ENCODE measurements at regions not wholly inside any gene's neighbourhood (a gene's known extent, or its start where the extent isn't known, plus 50 kb on each side); places are given as distances from the start of the nearest gene placed in this dataset.

DNA sequence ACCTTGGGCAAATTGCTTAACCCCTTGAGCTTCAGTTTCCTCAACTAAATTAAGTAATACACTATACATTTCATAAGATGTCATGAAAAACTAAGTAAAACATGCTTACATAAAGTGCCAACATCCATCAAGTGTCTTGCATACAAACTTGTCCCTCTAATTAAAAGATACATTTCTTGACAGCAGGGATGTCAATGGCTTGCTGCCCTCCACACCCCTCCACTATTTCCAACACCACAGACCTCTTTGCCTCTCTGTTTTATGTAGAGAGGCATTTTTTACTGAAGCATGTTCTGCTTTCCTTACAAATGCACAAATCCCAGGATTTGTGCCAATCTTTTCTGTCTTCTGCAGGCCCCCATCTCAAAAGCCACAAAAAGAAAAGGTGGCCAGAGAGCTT, 89.0 kb upstream of the HOXC13 start:
- Histone ChIP-seq H3K9me3 (replicated peaks; ENCODE audit: control insufficient read depth, insufficient read depth, low read length) (no peaks in the 10 kb centered on the region), H3K27me3 (ENCODE audit: control insufficient read depth in 2 of 2, insufficient read depth in 2 of 2, low read length in 2 of 2) (peaks cover 2 to 11% of the 10 kb centered on the region in 2 experiments), H3K79me2 (ENCODE audit: control insufficient read depth, insufficient read depth, low read length) (no peaks in the 10 kb centered on the region), H3K4me2 (ENCODE audit: insufficient read depth, low read length) (no peak overlapping the region), H4K20me1 (replicated peaks; ENCODE audit: control insufficient read depth, extremely low read depth, insufficient read depth, low read length) (no peaks in the 10 kb centered on the region), H3K27ac (ENCODE audit: insufficient read depth, low read depth, low read length) (no peak overlapping the region), H3K9ac (replicated peaks; ENCODE audit: extremely low read depth, insufficient read depth, low read length) (no peak overlapping the region), H3K9me1 (replicated peaks; ENCODE audit: control insufficient read depth, extremely low read depth, insufficient read depth, low read length) (no peaks in the 10 kb centered on the region), H3K4me3 (replicated peaks in 1 of 3; ENCODE audit: insufficient read depth in 1 of 3, low read depth in 1 of 3, low read length in 3 of 3) (no peak overlapping the region), H3K4me1 (ENCODE audit: control insufficient read depth, extremely low read depth, insufficient read depth, low read length) (no peaks in the 10 kb centered on the region), H3K36me3 (ENCODE audit: control insufficient read depth in 2 of 2, extremely low read depth in 1 of 2, insufficient read depth in 2 of 2, low read length in 2 of 2) (no peaks in the 10 kb centered on the region), H2AFZ (ENCODE audit: low read depth, low read length) (no peak overlapping the region)
- intact Hi-C loops (cut with micrococcal nuclease) (no loop called here), dilution Hi-C loops (cut with MboI; ENCODE audit: extremely low pct_ligation_motif_present, low sequenced_read_pairs) (no loop called here)
- DNase-seq (ENCODE audit: low read depth, low spot score) (no peak), FAIRE-seq (no peak)
- CTCF ChIA-PET, result interaction anchor here (1.3 kb wide), 1 partner anchor 18 kb away, joined by 5 read pairs; no protein-coding TSS in a partner anchor
- TF ChIP-seq, protein P1, sequence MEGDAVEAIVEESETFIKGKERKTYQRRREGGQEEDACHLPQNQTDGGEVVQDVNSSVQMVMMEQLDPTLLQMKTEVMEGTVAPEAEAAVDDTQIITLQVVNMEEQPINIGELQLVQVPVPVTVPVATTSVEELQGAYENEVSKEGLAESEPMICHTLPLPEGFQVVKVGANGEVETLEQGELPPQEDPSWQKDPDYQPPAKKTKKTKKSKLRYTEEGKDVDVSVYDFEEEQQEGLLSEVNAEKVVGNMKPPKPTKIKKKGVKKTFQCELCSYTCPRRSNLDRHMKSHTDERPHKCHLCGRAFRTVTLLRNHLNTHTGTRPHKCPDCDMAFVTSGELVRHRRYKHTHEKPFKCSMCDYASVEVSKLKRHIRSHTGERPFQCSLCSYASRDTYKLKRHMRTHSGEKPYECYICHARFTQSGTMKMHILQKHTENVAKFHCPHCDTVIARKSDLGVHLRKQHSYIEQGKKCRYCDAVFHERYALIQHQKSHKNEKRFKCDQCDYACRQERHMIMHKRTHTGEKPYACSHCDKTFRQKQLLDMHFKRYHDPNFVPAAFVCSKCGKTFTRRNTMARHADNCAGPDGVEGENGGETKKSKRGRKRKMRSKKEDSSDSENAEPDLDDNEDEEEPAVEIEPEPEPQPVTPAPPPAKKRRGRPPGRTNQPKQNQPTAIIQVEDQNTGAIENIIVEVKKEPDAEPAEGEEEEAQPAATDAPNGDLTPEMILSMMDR (IDR thresholded peaks at IDR 0.05; ENCODE audit: extremely low read depth in 1 of 2, insufficient read depth in 1 of 2, low read depth in 1 of 2, low read length in 2 of 2), result no peak
- TF ChIP-seq JUN (IDR thresholded peaks at IDR 0.05; ENCODE audit: borderline replicate concordance, insufficient read depth, insufficient read length, low read depth) (no peak), MYC (IDR thresholded peaks at IDR 0.05; ENCODE audit: low read depth, low read length) (no peak), POLR2A (IDR thresholded peaks at IDR 0.05; ENCODE audit: low read depth, low read length) (no peak), EZH2 (IDR thresholded peaks at IDR 0.05; ENCODE audit: borderline replicate concordance, low read depth, low read length, severe bottlenecking) (no peak), GATA2 (IDR thresholded peaks at IDR 0.05; ENCODE audit: insufficient read depth, insufficient read length, low read depth, low read length) (no peak), FOS (IDR thresholded peaks at IDR 0.05; ENCODE audit: borderline replicate concordance, insufficient read depth, low read length) (no peak), POLR2AphosphoS5 (IDR thresholded peaks at IDR 0.05; ENCODE audit: insufficient read depth, low read depth, low read length) (no peak)
- TF ChIP-seq, protein P2, sequence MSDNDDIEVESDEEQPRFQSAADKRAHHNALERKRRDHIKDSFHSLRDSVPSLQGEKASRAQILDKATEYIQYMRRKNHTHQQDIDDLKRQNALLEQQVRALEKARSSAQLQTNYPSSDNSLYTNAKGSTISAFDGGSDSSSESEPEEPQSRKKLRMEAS (IDR thresholded peaks at IDR 0.05; ENCODE audit: insufficient read depth, insufficient read length), result no peak
- no TSS peak for BruUV-seq (replicated peaks)
- POLR2A ChIA-PET, result no interaction called here
